ENCODE measurements at regions not wholly inside any gene's neighbourhood (a gene's known extent, or its start where the extent isn't known, plus 50 kb on each side); places are given as distances from the start of the nearest gene placed in this dataset.

DNA sequence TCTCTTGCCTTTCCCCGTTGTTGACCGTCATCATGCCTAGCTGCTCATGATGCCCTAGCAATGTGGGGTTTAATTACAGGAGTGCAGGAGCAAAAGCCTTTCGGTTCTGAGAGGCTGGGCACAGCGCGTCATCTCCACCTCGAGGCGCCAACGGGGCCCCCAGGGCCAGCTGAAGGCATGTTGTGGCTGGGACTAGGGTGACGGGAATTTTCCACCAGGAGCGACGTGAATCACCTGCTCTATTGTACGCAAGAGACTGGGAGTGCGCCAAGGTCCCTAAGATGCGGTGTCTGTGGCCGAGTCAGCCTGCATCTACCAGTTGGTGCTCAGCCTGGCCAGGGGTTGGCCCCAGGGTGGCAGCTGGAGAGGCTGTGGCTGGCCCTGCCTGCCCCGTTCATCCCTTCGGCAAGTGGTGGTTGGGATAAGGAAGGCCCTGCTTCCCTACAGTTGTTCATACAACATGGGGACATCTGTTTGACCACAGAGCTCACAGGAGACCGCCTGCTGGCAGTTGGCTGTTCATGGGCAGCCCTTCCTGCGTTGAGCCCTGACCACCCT is 1175.6 kb downstream of the BRD1 start:
- Histone ChIP-seq H3K36me3 (ENCODE audit: insufficient read depth, low read length) (no peaks in the 10 kb centered on the region), H3F3A (ENCODE audit: low read depth) (no peaks in the 10 kb centered on the region), H3K4me2 (ENCODE audit: low read depth, low read length, poor library complexity, severe bottlenecking) (no peak overlapping the region), H3K9me3 (ENCODE audit: insufficient read depth, low read depth, low read length) (peaks cover 4% of the 10 kb centered on the region; the same call in 1 of the 2 replicates), H3K79me2 (ENCODE audit: insufficient read depth, low read length) (no peaks in the 10 kb centered on the region), H3K4me1 (ENCODE audit: insufficient read depth, low read length, poor library complexity, severe bottlenecking) (no peaks in the 10 kb centered on the region), H4K20me1 (ENCODE audit: insufficient read depth, low read length, poor library complexity, severe bottlenecking) (no peaks in the 10 kb centered on the region), H3K27me3 (ENCODE audit: insufficient read depth, low read length, poor library complexity, severe bottlenecking) (no peaks in the 10 kb centered on the region), H3K9ac (ENCODE audit: low read depth, low read length, poor library complexity, severe bottlenecking) (no peak overlapping the region), H3K4me3 (ENCODE audit: low read length, poor library complexity, severe bottlenecking) (no peak overlapping the region), H3K9me2 (replicated peaks; ENCODE audit: low read depth, low read length) (no peaks in the 10 kb centered on the region), H2AFZ (ENCODE audit: low read length) (no peak overlapping the region)
- TF ChIP-seq, protein P1, sequence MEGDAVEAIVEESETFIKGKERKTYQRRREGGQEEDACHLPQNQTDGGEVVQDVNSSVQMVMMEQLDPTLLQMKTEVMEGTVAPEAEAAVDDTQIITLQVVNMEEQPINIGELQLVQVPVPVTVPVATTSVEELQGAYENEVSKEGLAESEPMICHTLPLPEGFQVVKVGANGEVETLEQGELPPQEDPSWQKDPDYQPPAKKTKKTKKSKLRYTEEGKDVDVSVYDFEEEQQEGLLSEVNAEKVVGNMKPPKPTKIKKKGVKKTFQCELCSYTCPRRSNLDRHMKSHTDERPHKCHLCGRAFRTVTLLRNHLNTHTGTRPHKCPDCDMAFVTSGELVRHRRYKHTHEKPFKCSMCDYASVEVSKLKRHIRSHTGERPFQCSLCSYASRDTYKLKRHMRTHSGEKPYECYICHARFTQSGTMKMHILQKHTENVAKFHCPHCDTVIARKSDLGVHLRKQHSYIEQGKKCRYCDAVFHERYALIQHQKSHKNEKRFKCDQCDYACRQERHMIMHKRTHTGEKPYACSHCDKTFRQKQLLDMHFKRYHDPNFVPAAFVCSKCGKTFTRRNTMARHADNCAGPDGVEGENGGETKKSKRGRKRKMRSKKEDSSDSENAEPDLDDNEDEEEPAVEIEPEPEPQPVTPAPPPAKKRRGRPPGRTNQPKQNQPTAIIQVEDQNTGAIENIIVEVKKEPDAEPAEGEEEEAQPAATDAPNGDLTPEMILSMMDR (conservative IDR thresholded peaks at IDR 0.05; ENCODE audit: low read length), result no peak
- no peak for TF ChIP-seq EZH2phosphoT487 (IDR thresholded peaks at IDR 0.05; ENCODE audit: borderline replicate concordance)

DNA sequence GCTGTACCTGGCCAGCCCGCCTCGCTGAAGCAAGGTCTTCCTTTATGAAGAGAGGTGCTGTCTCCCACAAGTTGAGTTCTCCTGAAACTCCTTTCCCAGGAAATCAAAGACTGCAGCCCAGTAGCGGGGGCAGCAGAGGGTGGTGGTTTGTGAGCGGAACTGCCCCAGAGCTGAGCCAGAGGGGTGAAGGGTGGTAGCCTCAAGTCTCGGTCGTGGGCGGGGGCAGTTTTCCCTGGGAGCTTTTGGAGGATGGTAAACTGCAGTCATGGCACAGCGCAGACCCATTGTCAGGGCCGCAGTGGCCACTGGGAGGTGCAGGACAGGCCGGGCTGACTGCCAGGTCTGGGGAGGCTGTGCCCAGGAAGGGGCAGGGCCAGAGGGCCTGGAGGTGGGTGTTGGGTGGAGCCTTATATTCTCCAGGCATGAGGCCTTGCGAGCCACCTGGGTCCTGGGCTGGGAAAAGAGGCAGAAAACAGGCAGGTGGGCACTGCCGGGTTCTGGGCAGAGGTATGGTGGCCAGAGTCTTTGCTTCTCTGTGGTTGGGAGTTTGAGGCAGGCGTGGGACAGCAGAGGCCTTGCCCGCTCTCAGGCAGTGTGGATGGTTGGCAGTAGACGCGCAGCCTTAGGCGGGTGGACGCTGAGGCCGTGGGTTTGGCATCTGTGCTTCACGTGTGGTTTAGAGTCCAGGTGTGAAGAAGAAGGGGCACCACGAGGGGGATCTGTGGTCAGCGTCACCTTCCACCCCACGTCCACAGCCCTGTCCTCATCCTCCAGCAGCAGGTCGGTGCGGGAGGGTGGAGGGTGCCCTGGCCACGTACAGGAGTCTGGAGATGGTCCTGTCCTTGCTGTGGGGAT is 1176.4 kb downstream of the BRD1 start:
- Histone ChIP-seq H3F3A (ENCODE audit: low read depth) (no peaks in the 10 kb centered on the region), H3K36me3 (ENCODE audit: insufficient read depth, low read length) (no peaks in the 10 kb centered on the region), H4K20me1 (ENCODE audit: insufficient read depth, low read length, poor library complexity, severe bottlenecking) (no peaks in the 10 kb centered on the region), H2AFZ (ENCODE audit: low read length) (no peak overlapping the region), H3K27me3 (ENCODE audit: insufficient read depth, low read length, poor library complexity, severe bottlenecking) (no peaks in the 10 kb centered on the region), H3K4me1 (ENCODE audit: insufficient read depth, low read length, poor library complexity, severe bottlenecking) (no peaks in the 10 kb centered on the region), H3K4me2 (ENCODE audit: low read depth, low read length, poor library complexity, severe bottlenecking) (no peak overlapping the region), H3K4me3 (ENCODE audit: low read length, poor library complexity, severe bottlenecking) (no peak overlapping the region), H3K9me2 (replicated peaks; ENCODE audit: low read depth, low read length) (no peaks in the 10 kb centered on the region), H3K9ac (ENCODE audit: low read depth, low read length, poor library complexity, severe bottlenecking) (no peak overlapping the region), H3K79me2 (ENCODE audit: insufficient read depth, low read length) (no peaks in the 10 kb centered on the region), H3K9me3 (ENCODE audit: insufficient read depth, low read depth, low read length) (peaks cover 4% of the 10 kb centered on the region; the same call in 1 of the 2 replicates)
- TF ChIP-seq EZH2phosphoT487 (IDR thresholded peaks at IDR 0.05; ENCODE audit: borderline replicate concordance), result no peak
- TF ChIP-seq, protein P1 (conservative IDR thresholded peaks at IDR 0.05; ENCODE audit: low read length), result no peak

DNA sequence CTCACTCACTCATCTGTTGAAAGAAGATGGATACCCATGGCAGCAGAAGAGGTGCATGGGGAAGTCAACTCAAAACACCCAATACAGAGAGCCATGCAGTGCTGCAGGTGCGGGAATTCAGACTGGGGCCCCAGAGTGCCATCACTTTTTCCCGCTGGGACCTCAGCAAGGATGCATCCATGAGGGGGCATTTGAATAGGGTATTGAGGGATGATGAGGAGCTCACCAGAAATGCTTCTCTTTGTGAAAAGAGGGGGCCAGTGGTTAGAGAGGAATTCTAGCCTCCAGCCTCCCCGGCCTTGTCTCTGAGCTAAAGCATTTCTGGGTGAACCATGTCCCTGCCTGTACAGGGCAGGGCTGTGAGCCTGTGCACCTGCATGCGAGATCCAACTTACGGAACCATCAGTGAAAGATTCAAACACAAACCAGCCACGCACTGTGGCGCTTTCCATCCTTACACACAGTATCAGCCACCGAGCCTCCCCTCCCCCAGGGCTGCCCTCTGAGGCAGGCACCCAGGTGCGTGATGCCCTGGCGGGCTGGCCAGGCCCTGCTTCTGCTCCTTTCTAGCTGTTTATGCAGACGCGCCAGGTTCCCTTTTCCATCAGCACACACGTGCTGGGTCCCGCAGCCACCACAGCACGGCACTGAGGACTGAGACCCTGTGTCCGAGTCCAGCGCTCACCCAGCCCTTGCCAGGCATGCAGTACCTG is 1177.2 kb downstream of the BRD1 start:
- no peaks in the 10 kb centered on the region for H4K20me1 ChIP-seq (ENCODE audit: insufficient read depth, low read length, poor library complexity, severe bottlenecking)
- TF ChIP-seq, protein P1 (conservative IDR thresholded peaks at IDR 0.05; ENCODE audit: low read length), result no peak
- no peak for TF ChIP-seq EZH2phosphoT487 (IDR thresholded peaks at IDR 0.05; ENCODE audit: borderline replicate concordance)
- H3K4me3 ChIP-seq (ENCODE audit: low read length, poor library complexity, severe bottlenecking), result no peak overlapping the region
- no peaks in the 10 kb centered on the region for H3K79me2 ChIP-seq (ENCODE audit: insufficient read depth, low read length)
- no peaks in the 10 kb centered on the region for H3F3A ChIP-seq (ENCODE audit: low read depth)
- no peaks in the 10 kb centered on the region for H3K36me3 ChIP-seq (ENCODE audit: insufficient read depth, low read length)
- H3K27me3 ChIP-seq (ENCODE audit: insufficient read depth, low read length, poor library complexity, severe bottlenecking), result no peaks in the 10 kb centered on the region
- H2AFZ ChIP-seq (ENCODE audit: low read length), result no peak overlapping the region
- H3K4me2 ChIP-seq (ENCODE audit: low read depth, low read length, poor library complexity, severe bottlenecking), result no peak overlapping the region
- no peak overlapping the region for H3K9ac ChIP-seq (ENCODE audit: low read depth, low read length, poor library complexity, severe bottlenecking)
- peaks cover 4% of the 10 kb centered on the region; the same call in 1 of the 2 replicates for H3K9me3 ChIP-seq (ENCODE audit: insufficient read depth, low read depth, low read length)
- no peaks in the 10 kb centered on the region for H3K4me1 ChIP-seq (ENCODE audit: insufficient read depth, low read length, poor library complexity, severe bottlenecking)
- H3K9me2 ChIP-seq (replicated peaks; ENCODE audit: low read depth, low read length), result no peaks in the 10 kb centered on the region
